H9 (cell line): ENCODE measurements at regions not wholly inside any gene's neighbourhood (a gene's known extent, or its start where the extent isn't known, plus 50 kb on each side); places are given as distances from the start of the nearest gene placed in this dataset.

Source experiments
- DNase-seq: peaks from one replicate; pipeline ENCODE4 v3.0.0-alpha.2; 2017
- H2AFZ ChIP-seq: one replicate; pipeline ENCODE4 v1.6.1; 2013; ENCODE audit warnings: mild to moderate bottlenecking, low read length, control low read depth, moderate library complexity
- H2AK5ac ChIP-seq: 2 replicates; pipeline ENCODE4 v1.6.1; 2013; ENCODE audit warnings: low read length, control low read depth, mixed read lengths; ENCODE audit not compliant: insufficient read length
- H2BK120ac ChIP-seq: one replicate; pipeline ENCODE4 v1.6.1; 2013; ENCODE audit warnings: low read depth, mild to moderate bottlenecking, low read length, control low read depth, inconsistent platforms; ENCODE audit not compliant: poor library complexity, severe bottlenecking
- H2BK12ac ChIP-seq: 2 replicates; pipeline ENCODE4 v1.6.1; 2013; ENCODE audit warnings: low read length, control low read depth, mixed read lengths, low read depth; ENCODE audit not compliant: insufficient read length
- H2BK15ac ChIP-seq: 2 replicates; pipeline ENCODE4 v1.6.1; 2013; ENCODE audit warnings: low read depth, low read length, control low read depth
- H2BK20ac ChIP-seq: one replicate; pipeline ENCODE4 v1.6.1; 2013; ENCODE audit warnings: low read depth, mild to moderate bottlenecking, low read length, control low read depth, inconsistent platforms; ENCODE audit not compliant: poor library complexity, severe bottlenecking
- H2BK5ac ChIP-seq: 2 replicates; pipeline ENCODE4 v1.6.1; 2013; ENCODE audit warnings: low read length, control low read depth, mixed read lengths; ENCODE audit not compliant: insufficient read length
- H3K14ac ChIP-seq: 2 replicates; pipeline ENCODE4 v1.6.1; 2013; ENCODE audit warnings: low read length, control low read depth; ENCODE audit not compliant: insufficient read depth
- H3K18ac ChIP-seq: 2 replicates; pipeline ENCODE4 v1.6.1; 2013; ENCODE audit warnings: low read depth, mild to moderate bottlenecking, mixed read lengths, low read length, control low read depth; ENCODE audit not compliant: insufficient read length
- H3K23ac ChIP-seq: 2 replicates; pipeline ENCODE4 v1.6.1; 2013; ENCODE audit warnings: low read length, control low read depth, mixed read lengths, low read depth; ENCODE audit not compliant: insufficient read length
- H3K23me2 ChIP-seq: 2 replicates; pipeline ENCODE4 v1.6.1; 2013; ENCODE audit warnings: low read depth, mild to moderate bottlenecking, mixed read lengths, low read length, control low read depth; ENCODE audit not compliant: insufficient read length, poor library complexity, severe bottlenecking
- H3K27ac ChIP-seq: 2 replicates; pipeline ENCODE4 v1.5.1; 2013; ENCODE audit warnings: low read length, control low read depth, mixed read lengths, low read depth; ENCODE audit not compliant: insufficient read length
- H3K27me3 ChIP-seq: 2 replicates; pipeline ENCODE4 v1.6.1; 2013; ENCODE audit warnings: low read length, control low read depth, inconsistent platforms; ENCODE audit not compliant: insufficient read depth
- H3K4ac ChIP-seq: 2 replicates; pipeline ENCODE4 v1.6.1; 2013; ENCODE audit warnings: low read depth, mild to moderate bottlenecking, control low read depth, inconsistent platforms, low read length, moderate library complexity
- H3K4me1 ChIP-seq: 2 replicates; pipeline ENCODE4 v1.6.1; 2013; ENCODE audit warnings: low read length, control low read depth, inconsistent platforms; ENCODE audit not compliant: insufficient read depth
- H3K4me2 ChIP-seq: 2 replicates; pipeline ENCODE4 v1.6.1; 2013; ENCODE audit warnings: low read length, control low read depth, mixed read lengths; ENCODE audit not compliant: insufficient read length, insufficient read depth
- H3K56ac ChIP-seq: 2 replicates; pipeline ENCODE4 v1.6.1; 2013; ENCODE audit warnings: low read depth, mild to moderate bottlenecking, mixed read lengths, low read length, control low read depth; ENCODE audit not compliant: insufficient read length
- H3K79me1 ChIP-seq: 2 replicates; pipeline ENCODE4 v1.6.1; 2013; ENCODE audit warnings: low read depth, mild to moderate bottlenecking, moderate library complexity, low read length, control low read depth, inconsistent platforms; ENCODE audit not compliant: insufficient read depth, poor library complexity, severe bottlenecking
- H3K79me2 ChIP-seq: 2 replicates; pipeline ENCODE4 v1.6.1; 2013; ENCODE audit warnings: low read length, control low read depth, inconsistent platforms; ENCODE audit not compliant: insufficient read depth
- H3K9ac ChIP-seq: 2 replicates; pipeline ENCODE4 v1.6.1; 2013; ENCODE audit warnings: low read length, control low read depth, mixed read lengths; ENCODE audit not compliant: insufficient read length; ENCODE audit errors: extremely low read depth
- H3K9me3 ChIP-seq: one replicate; pipeline ENCODE4 v1.6.1; 2013; ENCODE audit warnings: low read depth, low read length, inconsistent platforms; ENCODE audit not compliant: control insufficient read depth
- H3T11ph ChIP-seq: one replicate; pipeline ENCODE4 v1.6.1; 2013; ENCODE audit warnings: mild to moderate bottlenecking, low read length, control low read depth, inconsistent platforms
- H4K20me1 ChIP-seq: one replicate; pipeline ENCODE4 v1.6.1; 2013; ENCODE audit not compliant: control insufficient read depth, insufficient read length, insufficient read depth
- H4K5ac ChIP-seq: 2 replicates; pipeline ENCODE4 v1.6.1; 2013; ENCODE audit warnings: low read depth, mild to moderate bottlenecking, mixed read lengths, low read length, control low read depth; ENCODE audit not compliant: insufficient read length
- H4K8ac ChIP-seq: replicated peaks from 2 replicates; pipeline ENCODE4 v1.6.1; 2013; ENCODE audit warnings: low read length, control low read depth, mixed read lengths, low read depth; ENCODE audit not compliant: insufficient read length
- H4K91ac ChIP-seq: 2 replicates; pipeline ENCODE4 v1.6.1; 2013; ENCODE audit warnings: low read depth, mild to moderate bottlenecking, moderate library complexity, mixed read lengths, low read length, control low read depth; ENCODE audit not compliant: insufficient read length
- H3K27ac Mint-ChIP-seq, 3 experiments: 2 replicates in 2 of 3; 3 replicates in 1 of 3; pipeline ENCODE4 v1.8.0; 2020 to 2021; ENCODE audit warnings: mixed read lengths in 3 of 3, mild to moderate bottlenecking in 1 of 3, moderate library complexity in 1 of 3
- H3K27me3 Mint-ChIP-seq: 2 replicates; pipeline ENCODE4 v1.8.0; 2021; ENCODE audit warnings: low read depth, mild to moderate bottlenecking, moderate library complexity, mixed read lengths
- H3K36me3 Mint-ChIP-seq, 3 experiments: 2 replicates in 2 of 3; 3 replicates in 1 of 3; pipeline ENCODE4 v1.8.0; 2020 to 2021; ENCODE audit warnings: low read depth in 3 of 3, mixed read lengths in 3 of 3; ENCODE audit not compliant: insufficient read depth in 1 of 3
- H3K4me1 Mint-ChIP-seq, 2 experiments: 2 replicates each; pipeline ENCODE4 v1.8.0; 2020; ENCODE audit warnings: mixed read lengths in 2 of 2
- H3K4me3 Mint-ChIP-seq, 2 experiments: 2 replicates in 1 of 2; 3 replicates in 1 of 2; pipeline ENCODE4 v1.8.0; 2020 to 2021; ENCODE audit warnings: mild to moderate bottlenecking in 2 of 2, mixed read lengths in 2 of 2, moderate library complexity in 1 of 2
- H3K9me3 Mint-ChIP-seq, 2 experiments: 2 replicates in 1 of 2; 3 replicates in 1 of 2; pipeline ENCODE4 v1.8.0; 2020; ENCODE audit warnings: mild to moderate bottlenecking in 2 of 2, mixed read lengths in 2 of 2, moderate library complexity in 1 of 2
- WGBS: extraction: QIAGEN DNeasy Blood & Tissue Kit; methylation state at CpG from one replicate; pipeline ENCODE4 v1.1.7; 2013; ENCODE audit warnings: missing lambda C conversion rate, low lambda C conversion rate, mixed read lengths; ENCODE audit not compliant: insufficient read length; ENCODE audit errors: extremely low coverage; 5-methylcytosine and 5-hydroxymethylcytosine counted together
- TF ChIP-seq, protein P1 (sequence below): fragments of 200-600 bp; sonication (generic); conservative IDR thresholded peaks from 3 replicates; pipeline ENCODE4 v1.8.0; 2021; ENCODE audit warnings: antibody characterized with exemption, mild to moderate bottlenecking

DNA sequence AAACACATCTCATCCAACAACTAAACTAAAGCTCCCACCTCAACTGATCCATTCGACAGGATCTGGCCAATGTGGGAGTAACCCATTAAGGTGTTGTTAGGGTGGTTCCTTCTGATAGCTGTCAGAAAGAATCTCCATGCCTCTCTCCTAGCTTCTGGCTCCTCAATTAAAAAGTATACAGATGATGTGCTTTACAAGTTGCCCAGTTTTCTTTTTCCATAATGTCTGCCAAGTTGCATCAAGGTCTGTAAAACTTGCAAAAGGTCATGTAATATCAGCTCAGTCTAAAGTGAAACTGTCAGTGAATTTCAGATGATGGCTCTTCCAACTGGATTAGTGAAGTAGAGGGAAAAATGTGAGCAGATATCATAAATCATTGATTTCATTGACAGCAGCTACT lies 191.8 kb downstream of the RAB28 start:
- TF ChIP-seq, protein P1, sequence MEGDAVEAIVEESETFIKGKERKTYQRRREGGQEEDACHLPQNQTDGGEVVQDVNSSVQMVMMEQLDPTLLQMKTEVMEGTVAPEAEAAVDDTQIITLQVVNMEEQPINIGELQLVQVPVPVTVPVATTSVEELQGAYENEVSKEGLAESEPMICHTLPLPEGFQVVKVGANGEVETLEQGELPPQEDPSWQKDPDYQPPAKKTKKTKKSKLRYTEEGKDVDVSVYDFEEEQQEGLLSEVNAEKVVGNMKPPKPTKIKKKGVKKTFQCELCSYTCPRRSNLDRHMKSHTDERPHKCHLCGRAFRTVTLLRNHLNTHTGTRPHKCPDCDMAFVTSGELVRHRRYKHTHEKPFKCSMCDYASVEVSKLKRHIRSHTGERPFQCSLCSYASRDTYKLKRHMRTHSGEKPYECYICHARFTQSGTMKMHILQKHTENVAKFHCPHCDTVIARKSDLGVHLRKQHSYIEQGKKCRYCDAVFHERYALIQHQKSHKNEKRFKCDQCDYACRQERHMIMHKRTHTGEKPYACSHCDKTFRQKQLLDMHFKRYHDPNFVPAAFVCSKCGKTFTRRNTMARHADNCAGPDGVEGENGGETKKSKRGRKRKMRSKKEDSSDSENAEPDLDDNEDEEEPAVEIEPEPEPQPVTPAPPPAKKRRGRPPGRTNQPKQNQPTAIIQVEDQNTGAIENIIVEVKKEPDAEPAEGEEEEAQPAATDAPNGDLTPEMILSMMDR, result no peak
- WGBS, result no CpG with 5 or more reads among the region's 1 CpG
- H3K4me1 Mint-ChIP-seq, result peaks cover 0 to 3% of the 10 kb centered on the region in 2 experiments; a peak in 1 of 4 replicates
- H3K79me1 ChIP-seq, result no peaks in the 10 kb centered on the region
- no peak overlapping the region for H3T11ph ChIP-seq
- H4K91ac ChIP-seq, result no peak overlapping the region
- H3K14ac ChIP-seq, result no peak overlapping the region
- no peak overlapping the region for H2BK5ac ChIP-seq
- H3K9me3 Mint-ChIP-seq, result peaks cover 7 to 9% of the 10 kb centered on the region in 2 experiments; a peak in 3 of 5 replicates
- H3K23ac ChIP-seq, result no peak overlapping the region
- H2BK12ac ChIP-seq, result no peak overlapping the region
- H2AK5ac ChIP-seq, result no peak overlapping the region
- no peak overlapping the region for H3K9ac ChIP-seq
- H3K18ac ChIP-seq, result no peak overlapping the region
- H4K8ac ChIP-seq, result no peak overlapping the region
- H2BK120ac ChIP-seq, result no peak overlapping the region
- H3K4me3 Mint-ChIP-seq, result no peak overlapping the region
- H4K5ac ChIP-seq, result no peak overlapping the region
- H3K79me2 ChIP-seq, result no peaks in the 10 kb centered on the region
- no peak overlapping the region for H2BK20ac ChIP-seq
- H3K27me3 ChIP-seq, result no peaks in the 10 kb centered on the region
- H3K36me3 Mint-ChIP-seq, result peaks cover 0 to 5% (median 2%) of the 10 kb centered on the region in 3 experiments; a peak in 3 of 7 replicates
- H3K56ac ChIP-seq, result no peak overlapping the region
- no peaks in the 10 kb centered on the region for H4K20me1 ChIP-seq
- no peak overlapping the region for H2AFZ ChIP-seq
- no peak overlapping the region for H2BK15ac ChIP-seq
- no peak overlapping the region for H3K4me2 ChIP-seq
- no peak for DNase-seq
- no peak overlapping the region for H3K4ac ChIP-seq
- no peak overlapping the region for H3K27ac Mint-ChIP-seq
- H3K4me1 ChIP-seq, result no peaks in the 10 kb centered on the region
- H3K9me3 ChIP-seq, result peaks cover 3% of the 10 kb centered on the region
- H3K27me3 Mint-ChIP-seq, result no peaks in the 10 kb centered on the region
- H3K27ac ChIP-seq, result no peak overlapping the region
- H3K23me2 ChIP-seq, result no peaks in the 10 kb centered on the region
